ENCODE measurements at regions not wholly inside any gene's neighbourhood (a gene's known extent, or its start where the extent isn't known, plus 50 kb on each side); places are given as distances from the start of the nearest gene placed in this dataset.

DNA sequence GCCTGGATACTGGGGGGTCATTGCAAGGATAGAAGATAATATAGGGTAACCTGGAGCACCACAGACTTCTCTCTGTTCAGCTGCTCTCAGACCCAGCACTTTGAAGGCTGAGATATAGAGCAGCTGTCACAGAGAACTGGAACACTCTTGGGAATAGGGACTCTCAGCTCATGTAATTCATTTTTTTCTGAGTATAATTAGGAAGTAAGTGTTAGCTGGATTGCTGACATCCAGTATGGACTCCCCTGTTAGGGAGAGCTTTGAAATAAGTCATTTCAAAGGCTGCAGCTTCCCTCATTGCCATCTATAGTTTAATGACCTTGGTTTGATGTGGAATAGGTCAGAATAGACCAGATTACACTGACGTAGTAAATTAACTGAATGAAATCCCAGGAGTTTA is 120.8 kb upstream of the POU2AF2 start:
- Histone ChIP-seq H3K9ac (ENCODE audit: low read length) (no peak overlapping the region), H3K79me2 (ENCODE audit: insufficient read depth, low read length) (no peaks in the 10 kb centered on the region), H3K9me2 (ENCODE audit: insufficient read depth) (no peaks in the 10 kb centered on the region), H3K4me2 (ENCODE audit: low read length) (no peak overlapping the region), H3K36me3 (ENCODE audit: control insufficient read depth in 1 of 2, insufficient read depth in 2 of 2, low read length in 2 of 2) (no peaks in the 10 kb centered on the region), H3K4me1 (ENCODE audit: control insufficient read depth in 1 of 2, insufficient read depth in 2 of 2, low read length in 2 of 2) (no peaks in the 10 kb centered on the region), H2AFZ (ENCODE audit: low read depth, low read length, poor library complexity, severe bottlenecking) (no peak overlapping the region), H4K20me1 (ENCODE audit: insufficient read depth) (no peaks in the 10 kb centered on the region), H3K9me3 (ENCODE audit: control insufficient read depth in 1 of 2, insufficient read depth in 1 of 2, low read depth in 1 of 2, low read length in 2 of 2) (no peaks in the 10 kb centered on the region), H3K27me3 (ENCODE audit: insufficient read depth, low read length) (peaks cover 8% of the 10 kb centered on the region; the same call in 1 of the 2 replicates), H3K27ac (ENCODE audit: low read depth, low read length) (no peak overlapping the region), H3K4me3 (replicated peaks in 1 of 2; ENCODE audit: low read depth in 1 of 2, low read length in 2 of 2) (no peak overlapping the region)
- CTCF ChIA-PET = no interaction called here
- DNase-seq (ENCODE audit: low read depth, low spot score) = no peak
- POLR2A ChIA-PET = interaction anchor here (0.6 kb wide), 1 partner anchor 150 kb away, joined by 3 read pairs; no protein-coding TSS in a partner anchor
- intact Hi-C loops (cut with micrococcal nuclease) = no loop called here
- no TSS peak for BruUV-seq (replicated peaks)
- TF ChIP-seq POLR2A (IDR thresholded peaks at IDR 0.05; ENCODE audit: borderline replicate concordance, extremely low read depth, insufficient read depth, insufficient read length) = no peak
- TF ChIP-seq SIN3A (IDR thresholded peaks at IDR 0.05; ENCODE audit: low read depth) = no peak
- TF ChIP-seq CEBPB (IDR thresholded peaks at IDR 0.05; ENCODE audit: low read depth) = no peak
- TF ChIP-seq RAD21 (IDR thresholded peaks at IDR 0.05; ENCODE audit: low read depth) = no peak
- no peak for TF ChIP-seq EGR1 (IDR thresholded peaks at IDR 0.05; ENCODE audit: low read depth)
- TF ChIP-seq JUND (IDR thresholded peaks at IDR 0.05) = no peak
- TF ChIP-seq SP1 (IDR thresholded peaks at IDR 0.05; ENCODE audit: low read depth) = no peak
- no peak for TF ChIP-seq POLR2AphosphoS5 (IDR thresholded peaks at IDR 0.05; ENCODE audit: low read depth, low read length)
- TF ChIP-seq, protein P1, sequence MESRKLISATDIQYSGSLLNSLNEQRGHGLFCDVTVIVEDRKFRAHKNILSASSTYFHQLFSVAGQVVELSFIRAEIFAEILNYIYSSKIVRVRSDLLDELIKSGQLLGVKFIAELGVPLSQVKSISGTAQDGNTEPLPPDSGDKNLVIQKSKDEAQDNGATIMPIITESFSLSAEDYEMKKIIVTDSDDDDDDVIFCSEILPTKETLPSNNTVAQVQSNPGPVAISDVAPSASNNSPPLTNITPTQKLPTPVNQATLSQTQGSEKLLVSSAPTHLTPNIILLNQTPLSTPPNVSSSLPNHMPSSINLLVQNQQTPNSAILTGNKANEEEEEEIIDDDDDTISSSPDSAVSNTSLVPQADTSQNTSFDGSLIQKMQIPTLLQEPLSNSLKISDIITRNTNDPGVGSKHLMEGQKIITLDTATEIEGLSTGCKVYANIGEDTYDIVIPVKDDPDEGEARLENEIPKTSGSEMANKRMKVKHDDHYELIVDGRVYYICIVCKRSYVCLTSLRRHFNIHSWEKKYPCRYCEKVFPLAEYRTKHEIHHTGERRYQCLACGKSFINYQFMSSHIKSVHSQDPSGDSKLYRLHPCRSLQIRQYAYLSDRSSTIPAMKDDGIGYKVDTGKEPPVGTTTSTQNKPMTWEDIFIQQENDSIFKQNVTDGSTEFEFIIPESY (IDR thresholded peaks at IDR 0.05; ENCODE audit: extremely low read depth, insufficient replicate concordance, low read length) = no peak
- TF ChIP-seq, protein P2, sequence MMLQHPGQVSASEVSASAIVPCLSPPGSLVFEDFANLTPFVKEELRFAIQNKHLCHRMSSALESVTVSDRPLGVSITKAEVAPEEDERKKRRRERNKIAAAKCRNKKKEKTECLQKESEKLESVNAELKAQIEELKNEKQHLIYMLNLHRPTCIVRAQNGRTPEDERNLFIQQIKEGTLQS (IDR thresholded peaks at IDR 0.05) = no peak
- TF ChIP-seq EZH2 (IDR thresholded peaks at IDR 0.05) = no peak
- TF ChIP-seq TCF7L2 (IDR thresholded peaks at IDR 0.05; ENCODE audit: borderline replicate concordance, extremely low read depth, insufficient read depth, insufficient read length) = no peak
- RAD21 ChIA-PET (ENCODE audit: low non-redundant PET in 1 of 2, low total read pairs in 2 of 2, uncharacterized antibody in 2 of 2, unreplicated experiment in 2 of 2) = no interaction called here
- no peak for ATAC-seq
